ENCODE measurements at regions not wholly inside any gene's neighbourhood (a gene's known extent, or its start where the extent isn't known, plus 50 kb on each side); places are given as distances from the start of the nearest gene placed in this dataset.

GRCh38 chr2:175823002-175823706 is 178.9 kb downstream of the LNPK start:
- DNase-seq (ENCODE audit: low read depth) (peak; percentile 69), FAIRE-seq (no peak)
- no peaks in the 10 kb centered on the region for H3K9me3 ChIP-seq (ENCODE audit: insufficient read depth, low read depth, low read length)
- peaks cover 12% of the 10 kb centered on the region for H3K27me3 Mint-ChIP-seq (ENCODE audit: low read depth, unreplicated experiment)
- no peak overlapping the region for H3K4me3 Mint-ChIP-seq (ENCODE audit: unreplicated experiment)
- peak overlapping the region; percentile 68 for H2AFZ ChIP-seq (ENCODE audit: low read depth, low read length)
- no peaks in the 10 kb centered on the region for H3K4me1 Mint-ChIP-seq (ENCODE audit: low read depth, unreplicated experiment)
- no peak for TF ChIP-seq EZH2 (IDR thresholded peaks at IDR 0.05; ENCODE audit: insufficient read depth, low read length)
- no peak for TF ChIP-seq CTCF (IDR thresholded peaks at IDR 0.05; ENCODE audit: insufficient read depth, low read depth, low read length)
- H3K79me2 ChIP-seq (ENCODE audit: insufficient read depth, low read length), result no peaks in the 10 kb centered on the region
- H3K27ac Mint-ChIP-seq (ENCODE audit: unreplicated experiment), result no peak overlapping the region
- peak overlapping the region; percentile 45 for H3K9ac ChIP-seq (ENCODE audit: low read length)
- no peaks in the 10 kb centered on the region for H3K36me3 Mint-ChIP-seq (ENCODE audit: low read depth, unreplicated experiment)
- H3K4me1 ChIP-seq (ENCODE audit: insufficient read depth, low read length), result peaks cover 3% of the 10 kb centered on the region
- no peak overlapping the region for H3K4me3 ChIP-seq (ENCODE audit: insufficient read depth, low read depth, low read length)
- no peaks in the 10 kb centered on the region for H3K36me3 ChIP-seq (ENCODE audit: insufficient read depth, low read length)
- H3K4me2 ChIP-seq (ENCODE audit: low read length), result peak overlapping the region; percentile 78
- H4K20me1 ChIP-seq (ENCODE audit: insufficient read depth, low read length), result no peaks in the 10 kb centered on the region
- H3K9me3 Mint-ChIP-seq (ENCODE audit: unreplicated experiment), result peaks cover 5% of the 10 kb centered on the region
- H3K27ac ChIP-seq (ENCODE audit: low read depth, low read length), result peak overlapping the region; percentile 20
- H3K27me3 ChIP-seq (ENCODE audit: insufficient read depth, low read length), result no peaks in the 10 kb centered on the region

- DNase-seq (ENCODE audit: low read depth), result no peak
- no peaks in the 10 kb centered on the region for H3K9me3 ChIP-seq (ENCODE audit: insufficient read depth, low read depth, low read length)
- no peak overlapping the region for H3K9ac ChIP-seq (ENCODE audit: low read length)
- H3K4me3 Mint-ChIP-seq (ENCODE audit: unreplicated experiment), result no peak overlapping the region
- no peak overlapping the region for H3K4me3 ChIP-seq (ENCODE audit: insufficient read depth, low read depth, low read length)
- peaks cover 4% of the 10 kb centered on the region for H3K9me3 Mint-ChIP-seq (ENCODE audit: unreplicated experiment)
- H3K27ac Mint-ChIP-seq (ENCODE audit: unreplicated experiment), result no peak overlapping the region
- H3K4me1 ChIP-seq (ENCODE audit: insufficient read depth, low read length), result no peaks in the 10 kb centered on the region
- H3K79me2 ChIP-seq (ENCODE audit: insufficient read depth, low read length), result no peaks in the 10 kb centered on the region
- H3K36me3 ChIP-seq (ENCODE audit: insufficient read depth, low read length), result no peaks in the 10 kb centered on the region
- no peak overlapping the region for H3K4me2 ChIP-seq (ENCODE audit: low read length)
- no peaks in the 10 kb centered on the region for H3K27me3 ChIP-seq (ENCODE audit: insufficient read depth, low read length)
- no peak for FAIRE-seq
- no peak overlapping the region for H2AFZ ChIP-seq (ENCODE audit: low read depth, low read length)
- TF ChIP-seq EZH2 (IDR thresholded peaks at IDR 0.05; ENCODE audit: insufficient read depth, low read length), result no peak
- TF ChIP-seq CTCF (IDR thresholded peaks at IDR 0.05; ENCODE audit: insufficient read depth, low read depth, low read length), result no peak
- H3K4me1 Mint-ChIP-seq (ENCODE audit: low read depth, unreplicated experiment), result no peaks in the 10 kb centered on the region
- no peaks in the 10 kb centered on the region for H4K20me1 ChIP-seq (ENCODE audit: insufficient read depth, low read length)
- H3K27ac ChIP-seq (ENCODE audit: low read depth, low read length), result no peak overlapping the region
- no peaks in the 10 kb centered on the region for H3K36me3 Mint-ChIP-seq (ENCODE audit: low read depth, unreplicated experiment)
- H3K27me3 Mint-ChIP-seq (ENCODE audit: low read depth, unreplicated experiment), result peaks cover 12% of the 10 kb centered on the region
These were observed 184.8 kb downstream of the LNPK start for GRCh38 chr2:175817221-175817620.

GRCh38 chr2:175815537-175815936 is 186.5 kb downstream of the LNPK start:
- no peak overlapping the region for H2AFZ ChIP-seq (ENCODE audit: low read depth, low read length)
- DNase-seq (ENCODE audit: low read depth) (peak; percentile 44), FAIRE-seq (no peak)
- H3K9me3 ChIP-seq (ENCODE audit: insufficient read depth, low read depth, low read length), result no peaks in the 10 kb centered on the region
- no peaks in the 10 kb centered on the region for H3K79me2 ChIP-seq (ENCODE audit: insufficient read depth, low read length)
- no peaks in the 10 kb centered on the region for H3K4me1 Mint-ChIP-seq (ENCODE audit: low read depth, unreplicated experiment)
- H3K4me3 Mint-ChIP-seq (ENCODE audit: unreplicated experiment), result no peak overlapping the region
- H3K27me3 ChIP-seq (ENCODE audit: insufficient read depth, low read length), result no peaks in the 10 kb centered on the region
- H3K9ac ChIP-seq (ENCODE audit: low read length), result no peak overlapping the region
- no peaks in the 10 kb centered on the region for H3K4me1 ChIP-seq (ENCODE audit: insufficient read depth, low read length)
- H3K4me3 ChIP-seq (ENCODE audit: insufficient read depth, low read depth, low read length), result no peak overlapping the region
- H3K36me3 ChIP-seq (ENCODE audit: insufficient read depth, low read length), result no peaks in the 10 kb centered on the region
- H3K36me3 Mint-ChIP-seq (ENCODE audit: low read depth, unreplicated experiment), result no peaks in the 10 kb centered on the region
- peaks cover 4% of the 10 kb centered on the region for H3K27me3 Mint-ChIP-seq (ENCODE audit: low read depth, unreplicated experiment)
- H4K20me1 ChIP-seq (ENCODE audit: insufficient read depth, low read length), result no peaks in the 10 kb centered on the region
- no peak overlapping the region for H3K27ac ChIP-seq (ENCODE audit: low read depth, low read length)
- H3K27ac Mint-ChIP-seq (ENCODE audit: unreplicated experiment), result no peak overlapping the region
- H3K9me3 Mint-ChIP-seq (ENCODE audit: unreplicated experiment), result no peaks in the 10 kb centered on the region
- H3K4me2 ChIP-seq (ENCODE audit: low read length), result no peak overlapping the region
- TF ChIP-seq CTCF (IDR thresholded peaks at IDR 0.05; ENCODE audit: insufficient read depth, low read depth, low read length) (no peak), EZH2 (IDR thresholded peaks at IDR 0.05; ENCODE audit: insufficient read depth, low read length) (no peak)
